ENCODE measurements at regions not wholly inside any gene's neighbourhood (a gene's known extent, or its start where the extent isn't known, plus 50 kb on each side); places are given as distances from the start of the nearest gene placed in this dataset.

- no peak overlapping the region for H3K27ac Mint-ChIP-seq (ENCODE audit: unreplicated experiment)
- H3K9me3 Mint-ChIP-seq: no peaks in the 10 kb centered on the region
- no peak overlapping the region for H3K4me3 Mint-ChIP-seq
- no peak for TF ChIP-seq CTCF (conservative IDR thresholded peaks at IDR 0.05)
- no peak for DNase-seq (ENCODE audit: low read depth, low spot score)
- H3K4me1 Mint-ChIP-seq: peaks cover 7% of the 10 kb centered on the region
- peaks cover 10% of the 10 kb centered on the region for H3K27me3 Mint-ChIP-seq (ENCODE audit: low read depth)
- H3K36me3 Mint-ChIP-seq (ENCODE audit: low read depth): no peaks in the 10 kb centered on the region
Measured at GRCh38 chr1:48051466-48052126, 54.4 kb upstream of the TRABD2B start.

- no peak for DNase-seq (ENCODE audit: low read depth, low spot score)
- H3K27me3 Mint-ChIP-seq (ENCODE audit: low read depth): peaks cover 1% of the 10 kb centered on the region
- H3K4me3 Mint-ChIP-seq: no peak overlapping the region
- no peak overlapping the region for H3K27ac Mint-ChIP-seq (ENCODE audit: unreplicated experiment)
- peaks cover 7% of the 10 kb centered on the region for H3K4me1 Mint-ChIP-seq
- TF ChIP-seq CTCF (conservative IDR thresholded peaks at IDR 0.05): no peak
- no peaks in the 10 kb centered on the region for H3K9me3 Mint-ChIP-seq
- H3K36me3 Mint-ChIP-seq (ENCODE audit: low read depth): no peaks in the 10 kb centered on the region
Measured at GRCh38 chr1:48049823-48050535, 52.8 kb upstream of the TRABD2B start.

GRCh38 chr1:48048980-48049379 is 51.8 kb upstream of the TRABD2B start:
- Mint-ChIP-seq H3K27me3 (ENCODE audit: low read depth) (no peaks in the 10 kb centered on the region), H3K36me3 (ENCODE audit: low read depth) (no peaks in the 10 kb centered on the region), H3K9me3 (no peaks in the 10 kb centered on the region), H3K4me1 (peaks cover 7% of the 10 kb centered on the region), H3K27ac (ENCODE audit: unreplicated experiment) (no peak overlapping the region), H3K4me3 (no peak overlapping the region)
- no peak for DNase-seq (ENCODE audit: low read depth, low spot score)
- no peak for TF ChIP-seq CTCF (conservative IDR thresholded peaks at IDR 0.05)

- no peak overlapping the region for H3K27ac Mint-ChIP-seq (ENCODE audit: unreplicated experiment)
Measured at GRCh38 chr1:48048064-48048463, 50.9 kb upstream of the TRABD2B start.

GRCh38 chr1:48047116-48047515 is 49.9 kb upstream of the TRABD2B start:
- Mint-ChIP-seq H3K9me3 (no peaks in the 10 kb centered on the region), H3K36me3 (ENCODE audit: low read depth) (no peaks in the 10 kb centered on the region), H3K4me3 (no peak overlapping the region), H3K27me3 (ENCODE audit: low read depth) (no peaks in the 10 kb centered on the region), H3K4me1 (peaks cover 7% of the 10 kb centered on the region), H3K27ac (ENCODE audit: unreplicated experiment) (no peak overlapping the region)
- DNase-seq (ENCODE audit: low read depth, low spot score): no peak
- TF ChIP-seq CTCF (conservative IDR thresholded peaks at IDR 0.05): no peak

More at GRCh38 chr1:48048064-48048463, 50.9 kb upstream of the TRABD2B start:
- H3K27me3 Mint-ChIP-seq (ENCODE audit: low read depth): no peaks in the 10 kb centered on the region
- H3K36me3 Mint-ChIP-seq (ENCODE audit: low read depth): no peaks in the 10 kb centered on the region
- no peaks in the 10 kb centered on the region for H3K9me3 Mint-ChIP-seq
- peaks cover 7% of the 10 kb centered on the region for H3K4me1 Mint-ChIP-seq
- H3K4me3 Mint-ChIP-seq: no peak overlapping the region
- DNase-seq (ENCODE audit: low read depth, low spot score): no peak
- no peak for TF ChIP-seq CTCF (conservative IDR thresholded peaks at IDR 0.05)

All from neural crest cell (in vitro differentiated cells).